SK-N-MC (cell line): ENCODE measurements at regions not wholly inside any gene's neighbourhood (a gene's known extent, or its start where the extent isn't known, plus 50 kb on each side); places are given as distances from the start of the nearest gene placed in this dataset.

Source experiments
- DNase-seq: peaks from one replicate; pipeline ENCODE4 v3.0.0-alpha.2; 2011; ENCODE audit warnings: low read depth, low spot score
- H3K27ac ChIP-seq: fragments of 200-600 bp; sonication (generic); 2 replicates; pipeline ENCODE4 v1.5.1; 2016; ENCODE audit warnings: mixed run types
- H3K36me3 ChIP-seq: fragments of 200-600 bp; sonication (generic); 2 replicates; pipeline ENCODE4 v1.6.1; 2017; ENCODE audit warnings: antibody characterized with exemption, low read length, mixed read lengths; ENCODE audit not compliant: insufficient read depth
- H3K4me3 ChIP-seq: fragments of 200-600 bp; sonication (generic); 2 replicates; pipeline ENCODE4 v1.5.1; 2016
- H3K9ac ChIP-seq: fragments of 200-600 bp; sonication (generic); 2 replicates; pipeline ENCODE4 v1.8.0; 2017; ENCODE audit warnings: mixed run types, mixed read lengths; ENCODE audit not compliant: insufficient read length
- H3K9me3 ChIP-seq: fragments of 200-600 bp; sonication (generic); 2 replicates; pipeline ENCODE4 v1.6.1; 2017; ENCODE audit warnings: low read depth, mild to moderate bottlenecking, antibody characterized with exemption, low read length, moderate library complexity, mixed read lengths
- EZH2 ChIP-seq: fragments of 200-600 bp; sonication (generic); IDR thresholded peaks from one replicate; pipeline ENCODE4 v1.6.1; 2017; ENCODE audit warnings: antibody characterized with exemption
- FOXP2 ChIP-seq: optimal IDR thresholded peaks from 2 replicates; pipeline ENCODE3; 2011; ENCODE audit warnings: mild to moderate bottlenecking, moderate library complexity; ENCODE audit not compliant: insufficient read depth; ENCODE audit errors: extremely low read length, control extremely low read depth
- POLR2AphosphoS5 ChIP-seq: IDR thresholded peaks from 2 replicates; pipeline ENCODE4 v1.6.1; 2012; ENCODE audit warnings: mild to moderate bottlenecking, low read depth, low read length, borderline replicate concordance

DNA sequence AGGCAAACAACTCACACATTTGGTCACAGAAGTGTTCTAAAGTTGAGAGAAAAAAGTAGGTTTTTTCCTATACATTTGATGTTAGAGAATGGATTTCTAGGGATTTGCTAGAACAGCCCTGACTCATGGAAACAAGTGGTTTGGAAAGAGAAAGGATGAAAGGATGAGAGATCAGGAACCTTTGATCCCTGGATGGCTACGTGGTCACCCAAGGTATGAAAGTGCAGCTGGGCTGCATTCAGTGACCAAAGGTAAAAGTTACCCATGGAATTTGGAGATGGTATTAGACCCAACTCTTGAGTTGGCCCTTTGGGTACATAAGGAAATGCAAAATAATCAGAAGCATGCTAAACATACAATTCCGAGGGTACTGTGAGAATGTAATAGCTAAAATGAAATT is 61.3 kb upstream of the SPIN1 start:
- TF ChIP-seq FOXP2 (no peak), POLR2AphosphoS5 (no peak), EZH2 (no peak)
- H3K4me3 ChIP-seq: no peak overlapping the region
- H3K9ac ChIP-seq: no peak overlapping the region
- no peak for DNase-seq
- H3K27ac ChIP-seq: no peak overlapping the region
- H3K36me3 ChIP-seq: no peaks in the 10 kb centered on the region
- no peaks in the 10 kb centered on the region for H3K9me3 ChIP-seq

DNA sequence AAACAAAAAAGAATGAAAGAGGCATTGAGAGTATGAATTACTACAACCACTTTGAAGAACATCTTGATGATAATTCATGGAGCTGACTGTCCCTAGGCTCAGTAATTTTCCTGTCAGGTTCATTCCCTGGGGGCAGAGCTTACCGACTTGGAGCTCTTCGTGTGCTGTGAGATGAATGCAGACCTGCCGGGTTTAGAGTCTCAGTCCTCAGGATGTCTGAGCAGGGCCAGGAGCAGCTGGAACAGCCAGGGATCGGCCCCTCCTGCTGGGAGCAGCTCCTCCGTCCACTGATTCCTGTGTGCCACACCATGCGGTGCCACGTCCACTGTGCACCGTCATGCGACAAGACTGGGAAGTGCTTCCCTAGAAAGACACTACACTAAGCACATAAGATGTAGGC is 62.2 kb upstream of the SPIN1 start:
- TF ChIP-seq POLR2AphosphoS5 (no peak), EZH2 (no peak), FOXP2 (no peak)
- no peak overlapping the region for H3K9ac ChIP-seq
- H3K9me3 ChIP-seq: no peaks in the 10 kb centered on the region
- no peak for DNase-seq
- no peak overlapping the region for H3K4me3 ChIP-seq
- H3K27ac ChIP-seq: no peak overlapping the region
- H3K36me3 ChIP-seq: no peaks in the 10 kb centered on the region

DNA sequence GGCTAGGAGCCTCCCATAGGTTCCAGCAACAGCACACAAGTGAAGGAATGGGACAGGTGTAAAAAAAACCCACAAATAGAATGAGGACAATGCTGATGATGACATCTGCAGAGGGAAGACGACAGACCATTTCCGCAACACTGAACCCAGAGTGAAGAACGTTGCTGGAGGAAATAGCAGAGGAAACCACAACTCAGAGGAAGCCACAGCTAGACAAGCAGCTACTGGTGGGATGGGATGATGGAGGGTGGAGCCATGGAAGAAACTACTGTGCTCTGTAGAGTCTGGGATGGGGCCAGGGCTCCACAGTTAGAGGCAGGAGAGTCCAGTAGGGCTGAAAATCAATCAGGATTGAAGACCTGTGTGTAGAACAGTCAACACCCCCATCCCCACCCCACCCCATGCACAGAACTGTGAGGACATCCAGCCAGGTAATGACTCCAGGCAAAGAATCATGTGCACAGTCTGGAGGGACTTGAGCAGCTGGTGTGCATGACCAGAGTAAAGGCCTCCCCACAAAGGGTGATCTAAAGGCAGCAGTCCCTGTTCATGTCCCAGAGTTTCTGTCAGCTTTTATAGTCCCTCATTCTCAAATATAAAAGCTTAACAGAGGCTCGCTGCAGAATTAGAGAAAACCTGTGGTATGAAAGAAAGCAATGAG is 65.2 kb upstream of the SPIN1 start:
- no peak overlapping the region for H3K9ac ChIP-seq
- TF ChIP-seq EZH2 (no peak), FOXP2 (no peak), POLR2AphosphoS5 (no peak)
- no peaks in the 10 kb centered on the region for H3K9me3 ChIP-seq
- H3K4me3 ChIP-seq: no peak overlapping the region
- DNase-seq: peak; percentile 81
- no peaks in the 10 kb centered on the region for H3K36me3 ChIP-seq
- H3K27ac ChIP-seq: no peak overlapping the region

DNA sequence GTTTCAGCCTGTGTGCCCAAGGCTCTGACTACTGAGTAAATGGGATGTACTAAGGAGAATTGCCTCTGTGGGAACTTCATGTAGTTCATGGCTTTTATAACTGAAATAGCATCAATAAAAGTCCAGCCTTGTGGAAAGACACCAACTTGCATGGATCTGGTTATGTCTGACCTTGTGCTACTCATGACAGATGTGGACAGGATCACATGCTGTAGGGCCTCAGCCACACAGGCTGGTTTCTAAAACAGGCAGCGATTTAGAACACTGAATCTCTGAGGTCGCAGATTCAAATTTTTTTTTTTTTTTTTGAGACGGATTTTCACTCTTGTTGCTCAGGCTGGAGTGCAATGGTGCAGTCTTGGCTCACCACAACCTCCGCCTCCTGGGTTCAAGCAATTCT is 66.5 kb upstream of the SPIN1 start:
- Histone ChIP-seq H3K9me3 (no peaks in the 10 kb centered on the region), H3K36me3 (no peaks in the 10 kb centered on the region), H3K4me3 (no peak overlapping the region), H3K9ac (no peak overlapping the region), H3K27ac (no peak overlapping the region)
- TF ChIP-seq POLR2AphosphoS5 (no peak), FOXP2 (no peak), EZH2 (no peak)
- DNase-seq: no peak

DNA sequence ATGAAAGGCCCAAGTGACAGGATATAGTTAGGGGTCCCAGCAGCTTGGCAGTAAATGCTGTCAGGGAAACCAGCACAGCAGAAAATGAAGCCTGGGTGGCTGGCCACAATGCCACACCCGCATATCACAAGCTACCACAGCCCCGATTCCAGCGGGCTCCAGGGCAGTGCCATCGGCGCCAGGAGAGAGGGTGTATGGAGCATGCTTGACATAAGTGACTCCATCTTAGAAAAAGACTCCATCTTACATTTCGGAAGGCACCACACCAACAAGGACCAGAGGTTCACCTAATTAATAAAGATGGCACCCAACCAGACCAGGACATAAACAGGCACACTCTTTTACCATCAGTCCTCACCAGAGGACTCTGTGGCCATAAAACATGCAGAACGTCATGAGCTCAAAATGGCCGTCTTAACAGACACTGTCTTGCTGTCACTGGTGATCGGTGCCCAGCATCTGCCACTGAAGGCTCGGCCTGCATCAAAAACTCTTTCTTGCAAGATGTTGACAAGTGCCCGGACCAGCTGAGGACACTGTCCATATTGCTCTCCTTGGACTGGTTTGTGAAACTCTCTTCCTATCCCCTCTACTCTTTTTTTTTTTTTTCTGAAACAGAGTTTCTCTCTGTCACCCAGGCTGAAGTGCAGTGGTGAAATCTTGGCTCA is 67.4 kb upstream of the SPIN1 start:
- TF ChIP-seq EZH2 (no peak), FOXP2 (no peak), POLR2AphosphoS5 (no peak)
- Histone ChIP-seq H3K36me3 (no peaks in the 10 kb centered on the region), H3K9ac (no peak overlapping the region), H3K27ac (no peak overlapping the region), H3K9me3 (no peaks in the 10 kb centered on the region), H3K4me3 (no peak overlapping the region)
- DNase-seq: no peak

DNA sequence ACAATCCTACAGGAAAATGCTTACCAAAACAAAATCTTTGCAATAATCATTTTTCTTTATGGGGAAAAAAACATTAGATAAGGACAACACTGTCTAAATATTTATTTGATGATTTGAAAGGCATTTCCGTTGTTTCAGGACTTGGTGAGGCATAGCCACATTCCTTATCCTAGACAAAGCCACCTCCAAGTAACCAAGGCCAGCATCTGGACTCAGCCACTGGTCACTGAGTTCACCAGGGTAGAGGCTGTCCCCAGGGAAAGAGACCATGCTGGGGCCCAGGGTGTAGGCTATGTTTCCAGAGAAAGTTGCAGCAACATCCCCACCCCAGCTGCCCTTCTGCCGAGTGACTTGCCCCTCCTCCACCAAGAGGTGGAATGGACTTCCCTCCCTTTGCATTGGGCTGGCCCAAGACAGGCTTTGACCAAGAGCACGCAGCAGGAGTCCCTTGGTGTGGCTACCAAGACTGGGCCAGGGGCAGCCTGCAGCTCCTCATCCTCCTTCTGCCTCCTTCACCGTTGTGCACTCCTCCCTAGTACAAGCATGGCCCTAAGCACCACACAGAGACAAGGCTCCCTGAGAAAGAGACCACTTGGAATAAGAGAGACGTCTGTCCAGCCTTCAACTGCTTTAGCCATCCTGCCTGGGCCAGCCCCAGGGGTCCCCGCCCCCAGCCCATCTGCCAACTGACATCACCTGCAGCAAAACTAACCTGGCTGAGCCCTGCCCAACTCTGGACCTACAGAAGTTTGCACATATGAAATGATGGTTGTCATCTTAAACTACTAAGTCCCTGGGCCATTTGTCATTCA is 68.1 kb upstream of the SPIN1 start:
- no peaks in the 10 kb centered on the region for H3K36me3 ChIP-seq
- no peak overlapping the region for H3K4me3 ChIP-seq
- H3K27ac ChIP-seq: no peak overlapping the region
- TF ChIP-seq FOXP2 (no peak), POLR2AphosphoS5 (no peak), EZH2 (no peak)
- no peak overlapping the region for H3K9ac ChIP-seq
- H3K9me3 ChIP-seq: no peaks in the 10 kb centered on the region
- DNase-seq: no peak

DNA sequence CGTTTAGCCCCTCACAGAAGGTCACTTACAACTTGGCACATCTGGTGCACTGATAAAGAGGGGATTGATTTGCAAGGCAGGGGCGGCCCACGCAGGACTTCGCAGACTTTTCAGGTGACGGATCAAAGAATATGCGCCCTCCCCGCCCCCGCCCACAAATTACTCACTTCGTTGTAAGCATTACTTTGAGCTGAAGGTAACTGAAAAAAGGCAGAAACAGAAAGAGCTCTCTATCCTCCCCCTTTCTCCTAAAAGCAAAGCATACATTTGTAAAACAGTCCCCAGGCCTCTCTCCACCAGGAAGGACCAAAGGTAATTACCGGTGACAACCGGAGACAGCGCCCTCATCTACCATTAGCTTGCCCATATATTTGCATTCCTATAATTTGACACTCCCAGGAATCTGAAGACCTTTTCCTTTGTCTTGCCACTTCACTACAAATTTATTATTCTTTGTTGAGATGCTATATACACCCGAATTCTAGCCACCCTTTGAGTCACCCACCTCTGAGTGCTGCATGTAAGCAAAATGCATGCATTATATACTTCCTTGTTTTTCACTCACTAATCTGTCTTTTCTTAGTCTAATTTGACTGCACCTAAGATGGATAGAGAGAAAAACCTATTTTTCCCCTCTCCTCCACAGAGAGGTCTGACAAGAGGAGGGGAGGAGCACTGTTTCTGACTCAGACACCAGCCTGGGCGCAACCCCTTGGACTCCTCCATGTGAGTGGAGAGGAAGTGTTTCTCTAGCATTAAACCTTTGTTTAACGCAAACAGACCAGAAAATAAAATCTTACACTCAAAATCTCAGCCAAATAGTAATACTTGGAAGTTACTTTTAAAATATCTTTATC is 74.7 kb upstream of the SPIN1 start:
- no peak for TF ChIP-seq POLR2AphosphoS5
- TF ChIP-seq FOXP2: no peak
- no peak for TF ChIP-seq EZH2
- DNase-seq: no peak
- H3K9me3 ChIP-seq: no peaks in the 10 kb centered on the region
- no peak overlapping the region for H3K4me3 ChIP-seq
- no peak overlapping the region for H3K27ac ChIP-seq
- no peaks in the 10 kb centered on the region for H3K36me3 ChIP-seq
- H3K9ac ChIP-seq: no peak overlapping the region

DNA sequence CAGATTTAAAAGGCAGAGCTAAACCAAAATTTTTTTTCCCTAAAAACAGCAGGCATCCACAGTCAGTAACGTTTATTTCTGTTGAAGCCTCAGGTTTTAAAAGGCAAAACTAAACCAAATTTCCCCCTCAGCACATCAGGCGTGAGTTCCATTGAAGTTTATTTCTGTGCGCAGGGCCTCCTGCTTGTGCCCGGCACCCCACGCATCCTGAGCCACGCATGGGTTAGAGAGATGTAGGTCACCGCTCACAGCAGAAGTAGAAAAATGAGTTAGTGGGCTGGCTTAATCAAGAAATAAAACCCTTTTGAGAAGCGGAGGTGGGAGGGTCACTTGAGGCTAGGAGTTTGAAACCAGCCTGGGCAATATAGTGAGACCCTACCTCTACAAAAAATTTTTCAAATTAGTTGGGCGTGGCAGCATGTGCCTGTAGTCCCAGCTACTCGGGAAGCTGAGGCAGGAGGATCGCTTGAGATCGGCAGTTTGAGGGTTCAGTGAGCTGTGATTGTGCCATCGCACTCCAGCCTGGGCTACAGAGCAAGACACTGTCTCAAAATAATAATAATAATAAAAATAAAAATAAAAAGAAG is 75.6 kb upstream of the SPIN1 start:
- H3K27ac ChIP-seq: no peak overlapping the region

More for the DNA sequence above, 75.6 kb upstream of the SPIN1 start:
- no peak overlapping the region for H3K9ac ChIP-seq
- DNase-seq: no peak
- no peak overlapping the region for H3K4me3 ChIP-seq
- H3K36me3 ChIP-seq: no peaks in the 10 kb centered on the region
- TF ChIP-seq FOXP2: no peak
- TF ChIP-seq EZH2: no peak
- no peak for TF ChIP-seq POLR2AphosphoS5
- H3K9me3 ChIP-seq: no peaks in the 10 kb centered on the region
